ENCODE measurements at regions not wholly inside any gene's neighbourhood (a gene's known extent, or its start where the extent isn't known, plus 50 kb on each side); places are given as distances from the start of the nearest gene placed in this dataset.

DNA sequence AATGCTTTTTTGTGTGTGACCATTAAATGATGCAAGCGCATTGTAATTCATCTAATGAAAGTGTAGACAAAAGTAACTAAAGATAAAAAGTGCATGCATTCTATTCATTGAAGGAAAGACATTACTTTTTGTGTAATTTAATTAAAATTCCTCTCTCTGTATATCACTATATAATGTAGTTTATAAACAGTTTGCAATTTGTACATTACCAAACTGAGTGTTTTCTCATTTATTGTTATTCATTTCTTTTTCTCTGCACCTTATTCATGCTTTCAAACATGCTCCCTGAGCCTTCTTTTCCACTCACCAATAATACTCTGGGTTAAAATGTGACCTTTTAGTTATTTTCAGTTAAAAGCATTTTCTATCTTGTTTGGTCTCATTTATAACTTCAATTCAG is 713.7 kb upstream of the AADAT start:
- TF ChIP-seq, protein P1, sequence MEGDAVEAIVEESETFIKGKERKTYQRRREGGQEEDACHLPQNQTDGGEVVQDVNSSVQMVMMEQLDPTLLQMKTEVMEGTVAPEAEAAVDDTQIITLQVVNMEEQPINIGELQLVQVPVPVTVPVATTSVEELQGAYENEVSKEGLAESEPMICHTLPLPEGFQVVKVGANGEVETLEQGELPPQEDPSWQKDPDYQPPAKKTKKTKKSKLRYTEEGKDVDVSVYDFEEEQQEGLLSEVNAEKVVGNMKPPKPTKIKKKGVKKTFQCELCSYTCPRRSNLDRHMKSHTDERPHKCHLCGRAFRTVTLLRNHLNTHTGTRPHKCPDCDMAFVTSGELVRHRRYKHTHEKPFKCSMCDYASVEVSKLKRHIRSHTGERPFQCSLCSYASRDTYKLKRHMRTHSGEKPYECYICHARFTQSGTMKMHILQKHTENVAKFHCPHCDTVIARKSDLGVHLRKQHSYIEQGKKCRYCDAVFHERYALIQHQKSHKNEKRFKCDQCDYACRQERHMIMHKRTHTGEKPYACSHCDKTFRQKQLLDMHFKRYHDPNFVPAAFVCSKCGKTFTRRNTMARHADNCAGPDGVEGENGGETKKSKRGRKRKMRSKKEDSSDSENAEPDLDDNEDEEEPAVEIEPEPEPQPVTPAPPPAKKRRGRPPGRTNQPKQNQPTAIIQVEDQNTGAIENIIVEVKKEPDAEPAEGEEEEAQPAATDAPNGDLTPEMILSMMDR (IDR thresholded peaks at IDR 0.05) = no peak
- TF ChIP-seq ZFX (IDR thresholded peaks at IDR 0.05; ENCODE audit: borderline replicate concordance) = no peak
